Fibroblast of the aortic adventitia (primary cell): ENCODE measurements at regions not wholly inside any gene's neighbourhood (a gene's known extent, or its start where the extent isn't known, plus 50 kb on each side); places are given as distances from the start of the nearest gene placed in this dataset.
A peak's percentile ranks its signal among the peaks of the same experiment; 100 is the strongest.

Experiments
- DNase-seq: peaks from one replicate; pipeline ENCODE4 v3.0.0-alpha.2; 2010; ENCODE audit warnings: low read depth
- H3K4me3 ChIP-seq: 2 replicates; pipeline ENCODE4 v1.5.1; 2011; ENCODE audit warnings: low read depth, mild to moderate bottlenecking, control low read depth, low read length, moderate library complexity
- CTCF ChIP-seq: IDR thresholded peaks from 2 replicates; pipeline ENCODE4 v1.5.1; 2011; ENCODE audit warnings: mild to moderate bottlenecking, low read length, control low read depth, inconsistent platforms; ENCODE audit not compliant: insufficient read depth

- no peak for TF ChIP-seq CTCF
- no peak for DNase-seq
- no peak overlapping the region for H3K4me3 ChIP-seq
Observed at GRCh38 chr1:29964718-29965533, 728.6 kb downstream of the PTPRU start.

DNA sequence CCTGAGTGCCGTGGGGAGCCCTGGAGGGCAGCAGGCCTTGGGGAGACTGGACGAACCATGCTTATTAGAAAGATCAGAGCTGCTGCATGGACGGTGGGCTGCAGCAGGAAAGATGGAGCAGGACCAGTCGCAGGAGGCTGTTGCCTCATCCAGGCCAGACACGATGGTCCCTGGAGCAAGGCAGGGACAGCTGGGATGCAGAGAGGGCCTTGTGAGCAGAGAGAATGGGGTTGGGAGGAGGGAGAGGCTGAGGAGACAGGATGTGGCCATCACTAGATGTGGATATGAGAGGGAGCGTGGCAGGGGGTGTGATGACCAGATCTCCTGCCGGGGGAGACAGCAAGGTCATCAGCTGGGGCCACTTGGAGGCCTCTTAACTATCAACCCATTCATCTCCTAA is 727.6 kb downstream of the PTPRU start:
- no peak overlapping the region for H3K4me3 ChIP-seq
- DNase-seq: no peak
- TF ChIP-seq CTCF: no peak

GRCh38 chr1:29962831-29963247 is 726.5 kb downstream of the PTPRU start:
- no peak overlapping the region for H3K4me3 ChIP-seq
- DNase-seq: no peak
- no peak for TF ChIP-seq CTCF

GRCh38 chr1:29962336-29962735 is 726.0 kb downstream of the PTPRU start:
- no peak for TF ChIP-seq CTCF
- DNase-seq: peak; percentile 10
- H3K4me3 ChIP-seq: no peak overlapping the region

DNA sequence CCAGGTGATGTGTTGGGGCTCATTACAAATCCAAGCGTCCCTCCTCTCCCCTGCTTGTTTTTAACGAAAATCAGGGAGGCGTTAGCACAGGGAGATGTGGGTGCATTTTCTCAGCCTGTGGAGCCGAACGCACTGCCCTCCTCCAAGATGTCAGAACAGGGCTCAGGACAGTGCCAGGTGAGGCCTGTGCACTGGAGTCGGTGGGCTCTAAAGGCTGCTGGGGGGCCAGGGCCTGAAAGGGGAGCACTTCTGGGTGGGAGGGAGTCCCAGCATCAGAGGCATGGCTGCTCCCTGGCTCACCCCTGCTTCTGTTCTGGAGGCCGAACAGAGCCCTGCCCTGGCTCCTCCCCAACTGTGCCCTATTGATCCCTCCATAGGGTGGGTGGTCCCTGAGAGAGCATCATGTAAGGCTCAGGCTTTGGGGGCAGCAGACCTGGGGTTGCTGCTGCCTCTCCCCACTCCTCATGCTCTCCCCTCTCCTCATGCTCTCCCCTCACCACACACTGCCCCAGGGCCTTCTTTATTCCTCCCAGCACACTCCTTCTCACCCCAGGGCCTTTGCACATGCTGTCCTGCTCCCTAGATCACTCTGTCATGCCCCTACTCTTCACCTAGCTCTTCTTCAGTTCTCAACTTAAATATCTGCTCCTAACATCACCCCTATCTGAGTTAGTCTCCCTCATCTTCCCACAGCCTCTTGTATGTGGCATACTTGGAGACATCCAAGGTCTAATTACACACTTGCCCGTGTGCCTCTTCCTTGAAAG is 725.2 kb downstream of the PTPRU start:
- H3K4me3 ChIP-seq: no peak overlapping the region
- no peak for TF ChIP-seq CTCF
- no peak for DNase-seq

GRCh38 chr1:29960876-29961275 is 724.6 kb downstream of the PTPRU start:
- DNase-seq: no peak
- no peak for TF ChIP-seq CTCF

More at GRCh38 chr1:29960876-29961275, 724.6 kb downstream of the PTPRU start:
- no peak overlapping the region for H3K4me3 ChIP-seq
